SK-N-MC (cell line): ENCODE measurements at regions not wholly inside any gene's neighbourhood (a gene's known extent, or its start where the extent isn't known, plus 50 kb on each side); places are given as distances from the start of the nearest gene placed in this dataset.

Source experiments
- EZH2 ChIP-seq: fragments of 200-600 bp; sonication (generic); IDR thresholded peaks from one replicate; pipeline ENCODE4 v1.6.1; 2017; ENCODE audit warnings: antibody characterized with exemption
- FOXP2 ChIP-seq: optimal IDR thresholded peaks from 2 replicates; pipeline ENCODE3; 2011; ENCODE audit warnings: mild to moderate bottlenecking, moderate library complexity; ENCODE audit not compliant: insufficient read depth; ENCODE audit errors: extremely low read length, control extremely low read depth
- POLR2AphosphoS5 ChIP-seq: IDR thresholded peaks from 2 replicates; pipeline ENCODE4 v1.6.1; 2012; ENCODE audit warnings: mild to moderate bottlenecking, low read depth, low read length, borderline replicate concordance

GRCh38 chr21:27286760-27287159 lies 319.9 kb upstream of the ADAMTS5 start:
- no peak for TF ChIP-seq EZH2
- no peak for TF ChIP-seq POLR2AphosphoS5
- TF ChIP-seq FOXP2 = no peak
